GM12878 (cell line): ENCODE measurements at regions not wholly inside any gene's neighbourhood (a gene's known extent, or its start where the extent isn't known, plus 50 kb on each side); places are given as distances from the start of the nearest gene placed in this dataset.

Source experiments
- ATAC-seq: fragments of 200-7000 bp; cut with Tn5 transposase; 3 replicates; pipeline ENCODE4 v1.9.1; 2020; ENCODE audit warnings: mild to moderate bottlenecking, moderate library complexity
- BruUV-seq: library from RNA; stranded (reverse); fragments of 400-500 nt; replicated peaks from 2 replicates; lab custom pipeline; 2021; lab: Mats Ljungman, UMichigan
- CTCF ChIA-PET: fragments of 300-600 bp; sonication (Branson Sonifier 250); formaldehyde crosslinking; extraction: SDS; loops from one replicate; lab custom pipeline; 2021; ENCODE audit warnings: inconsistent platforms; lab: Yijun Ruan, JAX
- POLR2A ChIA-PET: fragments of 350-600 bp; formaldehyde crosslinking; extraction: SDS; loops from one replicate; lab custom pipeline; 2021; ENCODE audit warnings: inconsistent platforms; lab: Charles Lee
- RAD21 ChIA-PET: fragments of 300-600 bp; sonication (Branson Sonifier 250); formaldehyde crosslinking; loops from one replicate; lab custom pipeline; 2023; ENCODE audit warnings: antibody characterized with exemption; ENCODE audit not compliant: unreplicated experiment; lab: Charles Lee
- SMC1A ChIA-PET: fragments of 300-600 bp; sonication (Branson Sonifier 250); formaldehyde crosslinking; loops from one replicate; lab custom pipeline; 2023; ENCODE audit not compliant: unreplicated experiment, uncharacterized antibody; lab: Charles Lee
- DNase-seq: peaks from one replicate; pipeline ENCODE4 v3.0.0-alpha.2; 2011; ENCODE audit warnings: low read depth, low spot score
- FAIRE-seq: peaks from 3 replicates; lab custom pipeline; 2011; peaks lifted over from hg19 to GRCh38; lab: Jason Lieb, UNC
- H2AFZ ChIP-seq: 2 replicates; pipeline ENCODE4 v1.6.0; 2011; ENCODE audit warnings: low read depth, low read length, control low read depth; ENCODE audit not compliant: control insufficient read depth
- H3K27ac ChIP-seq: 2 replicates; pipeline ENCODE4 v1.5.1; 2011; ENCODE audit warnings: control low read depth; ENCODE audit not compliant: control insufficient read depth, insufficient read depth
- H3K27me3 ChIP-seq, 2 experiments: replicated peaks in 1 of 2; 2 replicates each; pipeline versions ENCODE4 v1.6.0 to v1.6.1; 2011; ENCODE audit warnings: low read length in 1 of 2; ENCODE audit not compliant: control insufficient read depth in 2 of 2, insufficient read depth in 2 of 2
- H3K36me3 ChIP-seq, 2 experiments: 2 replicates each; pipeline ENCODE4 v1.5.1; 2011; ENCODE audit warnings: low read length in 1 of 2; ENCODE audit not compliant: control insufficient read depth in 2 of 2, insufficient read depth in 2 of 2
- H3K4me1 ChIP-seq: 2 replicates; pipeline ENCODE4 v1.6.1; 2011; ENCODE audit warnings: mild to moderate bottlenecking, low read length, moderate library complexity, mixed read lengths; ENCODE audit not compliant: control insufficient read depth, insufficient read depth
- H3K4me2 ChIP-seq: 2 replicates; pipeline ENCODE4 v1.6.0; 2011; ENCODE audit warnings: control low read depth; ENCODE audit not compliant: control insufficient read depth, insufficient read depth
- H3K4me3 ChIP-seq: fragments of 200-600 bp; sonication (generic); 2 replicates; pipeline ENCODE4 v1.5.1; 2016
- H3K79me2 ChIP-seq: 2 replicates; pipeline ENCODE4 v1.6.0; 2011; ENCODE audit warnings: low read length; ENCODE audit not compliant: control insufficient read depth, insufficient read depth
- H3K9ac ChIP-seq: 2 replicates; pipeline ENCODE4 v1.8.0; 2011; ENCODE audit warnings: low read length, control low read depth, mixed read lengths; ENCODE audit not compliant: control insufficient read depth, insufficient read depth
- H3K9me3 ChIP-seq: replicated peaks from 3 replicates; pipeline ENCODE4 v1.5.1; 2011; ENCODE audit warnings: mild to moderate bottlenecking, low read length; ENCODE audit not compliant: control insufficient read depth, insufficient read depth
- H4K20me1 ChIP-seq: 2 replicates; pipeline ENCODE4 v1.6.0; 2011; ENCODE audit not compliant: control insufficient read depth, insufficient read depth
- CBX3 ChIP-seq: fragments of 200-600 bp; sonication (generic); IDR thresholded peaks from 2 replicates; pipeline ENCODE4 v1.6.1; 2016; ENCODE audit warnings: low read depth, borderline replicate concordance
- CUX1 ChIP-seq: IDR thresholded peaks from 2 replicates; pipeline ENCODE4 v1.6.1; 2012; ENCODE audit warnings: improper control_type of control experiment, low read depth, low read length; ENCODE audit not compliant: insufficient replicate concordance
- EP300 ChIP-seq, 2 experiments: fragments of 150-350 bp in 1 of 2; IDR thresholded peaks; 2 replicates each; pipeline ENCODE4 v1.6.1; 2011 to 2012; ENCODE audit warnings: low read depth in 2 of 2, low read length in 2 of 2, borderline replicate concordance in 1 of 2, improper control_type of control experiment in 1 of 2, inconsistent platforms in 1 of 2; ENCODE audit not compliant: control insufficient read depth in 1 of 2
- HCFC1 ChIP-seq: fragments of 150-350 bp; IDR thresholded peaks from 2 replicates; pipeline ENCODE4 v1.6.1; 2014; ENCODE audit warnings: low read length
- HDGF ChIP-seq: fragments of 450-650 bp; IDR thresholded peaks from 2 replicates; pipeline ENCODE4 v1.6.1; 2016; ENCODE audit warnings: antibody characterized with exemption
- JUND ChIP-seq: IDR thresholded peaks from 2 replicates; pipeline ENCODE4 v1.6.1; 2012; ENCODE audit warnings: low read depth, mild to moderate bottlenecking, low read length, improper control_type of control experiment, moderate library complexity
- KDM1A ChIP-seq: fragments of 200-600 bp; sonication (generic); IDR thresholded peaks from 2 replicates; pipeline ENCODE4 v1.6.1; 2016; ENCODE audit warnings: borderline replicate concordance
- MTA3 ChIP-seq: IDR thresholded peaks from 2 replicates; pipeline ENCODE4 v1.6.1; 2012; ENCODE audit warnings: low read length, inconsistent platforms, borderline replicate concordance
- NR2C2 ChIP-seq: IDR thresholded peaks from 2 replicates; pipeline ENCODE4 v1.6.1; 2011; ENCODE audit warnings: borderline replicate concordance, low read depth; ENCODE audit not compliant: control insufficient read depth, insufficient read length
- PML ChIP-seq: IDR thresholded peaks from 2 replicates; pipeline ENCODE4 v1.6.1; 2012; ENCODE audit warnings: low read length, inconsistent platforms
- POU2F2 ChIP-seq: IDR thresholded peaks from 3 replicates; pipeline ENCODE4 v1.6.1; 2011; ENCODE audit warnings: low read depth, mild to moderate bottlenecking, low read length, borderline replicate concordance
- SMAD5 ChIP-seq: IDR thresholded peaks from 2 replicates; pipeline ENCODE4 v1.6.1; 2016; ENCODE audit warnings: antibody characterized with exemption, low read depth
- ZNF274 ChIP-seq: IDR thresholded peaks from one replicate; pipeline ENCODE4 v1.8.0; 2011; ENCODE audit not compliant: insufficient read length, insufficient read depth
- WGBS: methylation state at CpG from one replicate; pipeline ENCODE4 v1.1.6; 2016; ENCODE audit warnings: low lambda C conversion rate; ENCODE audit not compliant: insufficient replicate concordance, insufficient coverage; ENCODE audit errors: missing lambda C conversion rate; 5-methylcytosine and 5-hydroxymethylcytosine counted together
- in situ Hi-C: fragments of 300-500 bp; cut with MboI; formaldehyde crosslinking; loops from 9 replicates; pipeline ENCODE4 v1.14.3; 2018; ENCODE audit warnings: mixed read lengths
- intact Hi-C: fragments of 100-400 bp; cut with micrococcal nuclease; formaldehyde crosslinking; loops from one replicate; pipeline ENCODE4 v1.14.2; 2022; ENCODE audit not compliant: unreplicated experiment

- ChIA-PET POLR2A (no interaction called here), RAD21 (no interaction called here), CTCF (no interaction called here), SMC1A (no interaction called here)
- TF ChIP-seq SMAD5 = no peak
- TF ChIP-seq MTA3 = no peak
- TF ChIP-seq HCFC1 = no peak
- TF ChIP-seq KDM1A = no peak
- TF ChIP-seq CBX3 = no peak
- no peak for TF ChIP-seq HDGF
- Histone ChIP-seq H3K27me3 (no peaks in the 10 kb centered on the region), H3K9ac (no peak overlapping the region), H3K9me3 (no peaks in the 10 kb centered on the region), H2AFZ (no peak overlapping the region), H3K4me1 (no peaks in the 10 kb centered on the region), H3K36me3 (no peaks in the 10 kb centered on the region), H3K4me2 (no peak overlapping the region), H3K4me3 (no peak overlapping the region), H3K27ac (no peak overlapping the region), H3K79me2 (no peaks in the 10 kb centered on the region), H4K20me1 (no peaks in the 10 kb centered on the region)
- intact Hi-C loops = no loop called here
- in situ Hi-C loops = no loop called here
- no TSS peak for BruUV-seq
- no peak for ATAC-seq
- 63% methylated on average over 1 of the region's 1 CpG for WGBS
- FAIRE-seq = no peak
- no peak for DNase-seq
Measured at GRCh38 chr3:80241791-80242190, 474.0 kb upstream of the ROBO1 start.

GRCh38 chr3:80239301-80239700 is 471.5 kb upstream of the ROBO1 start:
- H3K79me2 ChIP-seq = no peaks in the 10 kb centered on the region
- ChIA-PET SMC1A (no interaction called here), CTCF (no interaction called here), RAD21 (no interaction called here), POLR2A (no interaction called here)
- H3K4me2 ChIP-seq = no peak overlapping the region
- no peak for DNase-seq
- in situ Hi-C loops (no loop called here), intact Hi-C loops (no loop called here)
- no peaks in the 10 kb centered on the region for H4K20me1 ChIP-seq
- H3K27me3 ChIP-seq = no peaks in the 10 kb centered on the region
- BruUV-seq = no TSS peak
- no peaks in the 10 kb centered on the region for H3K9me3 ChIP-seq
- no peak overlapping the region for H3K4me3 ChIP-seq
- H3K9ac ChIP-seq = no peak overlapping the region
- WGBS = 0% methylated on average over 3 of the region's 3 CpGs
- H3K36me3 ChIP-seq = no peaks in the 10 kb centered on the region
- no peak overlapping the region for H3K27ac ChIP-seq
- ATAC-seq = no peak
- H3K4me1 ChIP-seq = no peaks in the 10 kb centered on the region
- FAIRE-seq = no peak
- no peak overlapping the region for H2AFZ ChIP-seq
- TF ChIP-seq EP300 (IDR thresholded peaks at IDR 0.05; ENCODE audit: borderline replicate concordance in 1 of 2, control insufficient read depth in 1 of 2, low read depth in 2 of 2, low read length in 2 of 2) (no peak), JUND (no peak), PML (no peak), NR2C2 (no peak), CUX1 (no peak), ZNF274 (no peak), POU2F2 (no peak)
